ENCODE measurements at regions not wholly inside any gene's neighbourhood (a gene's known extent, or its start where the extent isn't known, plus 50 kb on each side); places are given as distances from the start of the nearest gene placed in this dataset.

DNA sequence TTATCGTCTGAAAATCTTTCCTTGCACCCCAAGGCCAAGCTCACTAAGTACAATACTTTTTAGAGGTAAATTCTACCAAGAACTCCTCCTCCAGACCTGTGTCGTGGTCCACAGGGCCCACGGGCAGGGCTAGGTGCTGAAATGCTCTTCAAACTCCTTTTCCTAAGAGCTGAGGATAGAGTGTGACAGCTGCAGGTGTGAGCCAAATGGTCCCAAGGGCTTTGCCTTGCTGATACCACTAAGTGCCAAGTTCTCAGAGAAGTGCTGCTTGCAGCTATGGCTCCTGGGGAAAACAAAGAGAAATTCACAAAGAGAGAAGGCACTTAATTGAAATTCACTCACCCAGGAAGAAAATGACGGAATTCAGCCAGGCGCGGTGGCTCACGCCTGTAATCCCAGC is 868.9 kb upstream of the AUTS2 start:
- TF ChIP-seq POLR2A (IDR thresholded peaks at IDR 0.05) (no peak), EP300 (IDR thresholded peaks at IDR 0.05) (no peak), POLR2AphosphoS5 (IDR thresholded peaks at IDR 0.05) (no peak)
- TF ChIP-seq, protein P1, sequence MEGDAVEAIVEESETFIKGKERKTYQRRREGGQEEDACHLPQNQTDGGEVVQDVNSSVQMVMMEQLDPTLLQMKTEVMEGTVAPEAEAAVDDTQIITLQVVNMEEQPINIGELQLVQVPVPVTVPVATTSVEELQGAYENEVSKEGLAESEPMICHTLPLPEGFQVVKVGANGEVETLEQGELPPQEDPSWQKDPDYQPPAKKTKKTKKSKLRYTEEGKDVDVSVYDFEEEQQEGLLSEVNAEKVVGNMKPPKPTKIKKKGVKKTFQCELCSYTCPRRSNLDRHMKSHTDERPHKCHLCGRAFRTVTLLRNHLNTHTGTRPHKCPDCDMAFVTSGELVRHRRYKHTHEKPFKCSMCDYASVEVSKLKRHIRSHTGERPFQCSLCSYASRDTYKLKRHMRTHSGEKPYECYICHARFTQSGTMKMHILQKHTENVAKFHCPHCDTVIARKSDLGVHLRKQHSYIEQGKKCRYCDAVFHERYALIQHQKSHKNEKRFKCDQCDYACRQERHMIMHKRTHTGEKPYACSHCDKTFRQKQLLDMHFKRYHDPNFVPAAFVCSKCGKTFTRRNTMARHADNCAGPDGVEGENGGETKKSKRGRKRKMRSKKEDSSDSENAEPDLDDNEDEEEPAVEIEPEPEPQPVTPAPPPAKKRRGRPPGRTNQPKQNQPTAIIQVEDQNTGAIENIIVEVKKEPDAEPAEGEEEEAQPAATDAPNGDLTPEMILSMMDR (IDR thresholded peaks at IDR 0.05), result no peak
- Histone ChIP-seq H3K4me1 (no peaks in the 10 kb centered on the region), H3K4me3 (no peak overlapping the region), H3K27me3 (no peaks in the 10 kb centered on the region), H3K9me3 (no peaks in the 10 kb centered on the region), H3K27ac (no peak overlapping the region), H3K36me3 (no peaks in the 10 kb centered on the region)
- 83% methylated on average over 7 of the region's 7 CpGs for WGBS
- no peak for DNase-seq (ENCODE audit: low spot score in 2 of 2)

- no peak for DNase-seq (ENCODE audit: low spot score in 2 of 2)
- no peak overlapping the region for H3K4me3 ChIP-seq
- TF ChIP-seq, protein P1 (IDR thresholded peaks at IDR 0.05), result no peak
- TF ChIP-seq EP300 (IDR thresholded peaks at IDR 0.05) (no peak), POLR2AphosphoS5 (IDR thresholded peaks at IDR 0.05) (no peak), POLR2A (IDR thresholded peaks at IDR 0.05) (no peak)
Measured at GRCh38 chr7:68730194-68730593, 868.1 kb upstream of the AUTS2 start.

DNA sequence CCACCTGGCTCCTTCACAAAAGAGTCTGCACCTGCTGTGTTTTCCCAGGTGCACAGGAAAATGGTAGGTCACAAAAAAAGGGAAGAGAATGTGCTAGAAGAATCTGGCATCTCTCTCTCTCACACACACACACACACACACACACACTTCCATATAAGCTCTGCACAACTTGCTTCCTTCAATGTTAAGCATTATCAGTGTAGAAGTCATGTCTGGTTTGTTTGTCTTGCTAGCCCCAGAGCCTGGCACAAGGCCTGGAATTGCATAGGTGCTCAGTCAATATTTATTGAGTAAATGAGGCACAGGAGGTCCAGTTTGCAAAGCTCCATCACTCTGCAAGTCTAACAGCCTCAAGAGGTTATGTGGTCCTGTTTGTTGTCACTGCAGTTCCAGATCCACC is 867.3 kb upstream of the AUTS2 start:
- Histone ChIP-seq H3K36me3 (no peaks in the 10 kb centered on the region), H3K9me3 (no peaks in the 10 kb centered on the region), H3K4me3 (no peak overlapping the region), H3K27ac (no peak overlapping the region), H3K27me3 (no peaks in the 10 kb centered on the region), H3K4me1 (no peaks in the 10 kb centered on the region)
- no peak for TF ChIP-seq EP300 (IDR thresholded peaks at IDR 0.05)
- TF ChIP-seq, protein P1 (IDR thresholded peaks at IDR 0.05), result no peak
- no peak for TF ChIP-seq POLR2A (IDR thresholded peaks at IDR 0.05)
- no peak for TF ChIP-seq POLR2AphosphoS5 (IDR thresholded peaks at IDR 0.05)
- no peak for DNase-seq (ENCODE audit: low spot score in 2 of 2)

More at GRCh38 chr7:68730194-68730593, 868.1 kb upstream of the AUTS2 start:
- H3K36me3 ChIP-seq, result no peaks in the 10 kb centered on the region
- H3K9me3 ChIP-seq, result no peaks in the 10 kb centered on the region
- H3K27me3 ChIP-seq, result no peaks in the 10 kb centered on the region
- H3K4me1 ChIP-seq, result no peaks in the 10 kb centered on the region
- 72% methylated on average over 2 of the region's 2 CpGs for WGBS
- no peak overlapping the region for H3K27ac ChIP-seq

DNA sequence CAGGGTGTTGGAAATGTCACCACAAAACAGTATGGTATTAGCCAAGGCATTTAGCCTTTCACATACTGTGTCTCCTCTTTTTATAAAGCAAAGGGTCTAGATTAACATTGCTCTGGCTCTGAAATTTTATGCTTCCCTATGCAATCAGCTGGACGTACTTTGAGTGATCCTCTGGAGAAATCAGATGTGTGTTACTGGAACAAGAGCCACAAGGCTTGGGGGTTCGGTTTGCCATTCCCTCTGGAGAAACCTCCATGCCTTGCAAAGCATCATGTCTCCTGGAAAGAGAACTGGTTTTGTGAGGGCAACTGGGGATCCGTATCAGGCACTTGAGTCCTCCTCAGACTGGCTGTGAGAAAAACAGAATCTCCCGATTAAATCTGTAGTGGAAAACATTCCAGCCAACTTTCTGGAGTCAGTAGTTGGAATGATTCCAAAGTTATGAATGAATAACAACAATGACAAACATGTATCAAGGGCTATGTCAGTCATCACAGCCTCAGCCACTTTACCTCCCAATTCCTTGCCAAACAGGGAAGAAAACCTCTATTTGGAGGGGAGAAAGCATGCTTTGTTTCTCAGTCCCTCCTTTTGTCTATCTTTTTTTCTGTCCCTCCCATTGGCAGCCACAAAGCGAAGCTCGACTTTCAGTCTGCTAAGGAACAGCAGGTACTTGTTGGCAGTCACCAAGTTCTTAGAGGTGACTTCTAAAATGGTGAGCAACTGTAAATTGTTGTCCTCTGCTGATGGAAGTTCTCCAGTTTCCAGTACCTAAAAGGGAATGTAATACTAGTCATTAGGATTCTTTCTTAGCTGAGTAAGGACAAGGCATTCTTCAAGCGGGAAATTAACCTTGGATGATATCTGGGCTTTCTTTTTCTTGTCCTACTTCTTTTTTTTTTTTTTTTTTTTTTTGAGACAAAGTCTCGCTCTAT is 864.8 kb upstream of the AUTS2 start:
- Histone ChIP-seq H3K4me3 (no peak overlapping the region), H3K27ac (no peak overlapping the region), H3K9me3 (no peaks in the 10 kb centered on the region), H3K4me1 (no peaks in the 10 kb centered on the region), H3K36me3 (no peaks in the 10 kb centered on the region), H3K27me3 (no peaks in the 10 kb centered on the region)
- TF ChIP-seq EP300 (IDR thresholded peaks at IDR 0.05) (no peak), POLR2AphosphoS5 (IDR thresholded peaks at IDR 0.05) (no peak), POLR2A (IDR thresholded peaks at IDR 0.05) (no peak)
- TF ChIP-seq, protein P1 (IDR thresholded peaks at IDR 0.05), result no peak
- 55% methylated on average over 8 of the region's 8 CpGs for WGBS
- DNase-seq (ENCODE audit: low spot score in 2 of 2), result no peak

- no peak for TF ChIP-seq POLR2AphosphoS5 (IDR thresholded peaks at IDR 0.05)
- TF ChIP-seq, protein P1 (IDR thresholded peaks at IDR 0.05), result no peak
- no peak for TF ChIP-seq POLR2A (IDR thresholded peaks at IDR 0.05)
- WGBS, result 81% methylated on average over 5 of the region's 5 CpGs
- Histone ChIP-seq H3K4me3 (no peak overlapping the region), H3K27me3 (no peaks in the 10 kb centered on the region), H3K4me1 (no peaks in the 10 kb centered on the region), H3K27ac (no peak overlapping the region), H3K36me3 (no peaks in the 10 kb centered on the region), H3K9me3 (no peaks in the 10 kb centered on the region)
- DNase-seq (ENCODE audit: low spot score in 2 of 2), result no peak
Measured at GRCh38 chr7:68734431-68734830, 863.8 kb upstream of the AUTS2 start.
